Spleen (tissue), 7 donors: ENCODE measurements at regions not wholly inside any gene's neighbourhood (a gene's known extent, or its start where the extent isn't known, plus 50 kb on each side); places are given as distances from the start of the nearest gene placed in this dataset.

ENCODE experiments used
- CTCF ChIP-seq, 11 experiments: fragments of 200-600 bp in 7 of 11; fragments of 450-650 bp in 4 of 11; sonication (generic) in 4 of 11; IDR thresholded peaks in 8 of 11; conservative IDR thresholded peaks in 3 of 11; 1 replicate in 7 of 11; 2 replicates in 4 of 11; pipeline versions ENCODE4 v1.4.0 to v1.8.0; 2016 to 2021; ENCODE audit warnings: antibody characterized with exemption in 11 of 11, inconsistent platforms in 4 of 11, mild to moderate bottlenecking in 1 of 11
- POLR2AphosphoS5 ChIP-seq, 3 donors: sonication (generic); formaldehyde crosslinking; IDR thresholded peaks; one replicate each; pipeline ENCODE4 v1.5.1; 2017; ENCODE audit warnings: antibody characterized with exemption in 3 of 3
- donor health status: DM: no; HTN: no; CAD: no; lungs with moderate emphysema.
- donor health status: DM: no; HTN: no; CAD: no.
- donor health status: DM: no; HTN: no; CAD: no.

DNA sequence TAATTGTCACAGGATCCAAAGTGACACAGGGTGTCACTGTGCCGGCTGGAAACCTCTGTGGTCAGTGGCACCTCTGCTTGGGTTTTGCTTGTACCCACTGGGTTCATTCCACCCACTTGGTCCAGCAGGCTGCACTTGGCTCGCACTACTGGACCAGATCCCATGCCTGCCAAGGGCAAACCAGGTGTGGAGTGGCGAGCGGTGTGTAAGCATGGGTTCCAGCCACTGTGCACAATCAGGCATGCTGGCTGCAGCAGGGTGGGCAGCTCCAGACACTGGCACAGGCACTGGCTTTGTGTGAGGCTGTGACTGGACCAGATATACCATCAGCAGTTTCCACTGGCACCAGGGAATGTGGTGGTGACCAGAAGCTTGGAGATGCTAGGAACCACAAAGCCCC, 261.4 kb downstream of the KCNA4 start:
- TF ChIP-seq CTCF (IDR thresholded peaks at IDR 0.05 in 8 of 11, conservative IDR thresholded peaks at IDR 0.05 in 3 of 11) (no peak), POLR2AphosphoS5 (IDR thresholded peaks at IDR 0.05) (no peak)
